ENCODE measurements at regions not wholly inside any gene's neighbourhood (a gene's known extent, or its start where the extent isn't known, plus 50 kb on each side); places are given as distances from the start of the nearest gene placed in this dataset.

DNA sequence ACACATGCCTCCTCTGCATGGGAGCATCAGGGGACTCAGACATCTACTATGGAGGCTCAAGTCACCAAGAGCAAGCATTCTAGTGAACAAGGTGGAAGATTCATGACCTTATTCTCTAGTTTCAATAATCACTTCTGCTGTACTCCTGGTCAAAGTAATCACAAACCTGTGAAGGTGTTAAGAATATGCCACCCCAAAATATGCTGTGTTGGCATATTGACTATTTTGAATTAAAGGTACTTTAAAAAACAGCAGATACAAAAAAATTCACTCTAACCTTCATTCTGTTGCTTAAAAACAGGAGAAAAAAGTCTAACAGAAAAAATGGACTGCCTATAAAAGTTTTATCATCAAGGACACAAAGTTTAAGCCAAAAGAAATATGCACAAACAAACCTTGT is 607.8 kb upstream of the TYRP1 start:
- no peak for TF ChIP-seq FOXK2 (IDR thresholded peaks at IDR 0.05)
- no peak for TF ChIP-seq FOXM1 (IDR thresholded peaks at IDR 0.05; ENCODE audit: borderline replicate concordance)
- no peak for TF ChIP-seq NFRKB (IDR thresholded peaks at IDR 0.05)
- no peak for TF ChIP-seq SP1 (IDR thresholded peaks at IDR 0.05)
- TF ChIP-seq HDGF (IDR thresholded peaks at IDR 0.05; ENCODE audit: borderline replicate concordance) = no peak
